Small intestine (tissue), 7 donors: ENCODE measurements at regions not wholly inside any gene's neighbourhood (a gene's known extent, or its start where the extent isn't known, plus 50 kb on each side); places are given as distances from the start of the nearest gene placed in this dataset.

ENCODE experiments used
- DNase-seq, 2 donors: peaks; one replicate each; pipeline versions ENCODE4 v3.0.0 to v3.0.0-alpha.2; 2013
- FAIRE-seq: peaks from 2 replicates; lab custom pipeline; 2012; peaks lifted over from hg19 to GRCh38; lab: Jason Lieb, UNC
- H3K27ac ChIP-seq, 3 donors: one replicate each; pipeline ENCODE4 v1.5.1; 2013; ENCODE audit warnings: low read length in 2 of 3, mild to moderate bottlenecking in 2 of 3, control low read depth in 1 of 3, inconsistent platforms in 1 of 3, low read depth in 1 of 3, moderate library complexity in 1 of 3
- H3K27me3 ChIP-seq, 3 donors: one replicate each; pipeline ENCODE4 v1.6.1; 2013; ENCODE audit warnings: low read length in 3 of 3, inconsistent platforms in 1 of 3; ENCODE audit not compliant: control insufficient read depth in 3 of 3, insufficient read depth in 3 of 3
- H3K36me3 ChIP-seq, 3 donors: one replicate each; pipeline ENCODE4 v1.6.1; 2013; ENCODE audit warnings: low read length in 3 of 3, inconsistent platforms in 1 of 3, low read depth in 1 of 3, mild to moderate bottlenecking in 1 of 3, moderate library complexity in 1 of 3; ENCODE audit not compliant: control insufficient read depth in 3 of 3, insufficient read depth in 2 of 3
- H3K4me1 ChIP-seq, 3 donors: one replicate each; pipeline ENCODE4 v1.6.1; 2013; ENCODE audit warnings: low read length in 2 of 3, inconsistent platforms in 1 of 3, low read depth in 1 of 3, mild to moderate bottlenecking in 1 of 3, moderate library complexity in 1 of 3; ENCODE audit not compliant: control insufficient read depth in 3 of 3, insufficient read depth in 2 of 3
- H3K4me3 ChIP-seq, 3 donors: one replicate each; pipeline ENCODE4 v1.5.1; 2013; ENCODE audit warnings: low read length in 3 of 3, control low read depth in 1 of 3, inconsistent platforms in 1 of 3, low read depth in 1 of 3, mild to moderate bottlenecking in 1 of 3, moderate library complexity in 1 of 3
- H3K9me3 ChIP-seq, 2 donors: one replicate each; pipeline ENCODE4 v1.6.1; 2013; ENCODE audit warnings: low read depth in 1 of 2, low read length in 1 of 2; ENCODE audit not compliant: control insufficient read depth in 2 of 2, insufficient read depth in 1 of 2
- WGBS, 3 donors: extraction: QIAGEN DNeasy Blood & Tissue Kit; methylation state at CpG; one replicate each; pipeline ENCODE4 v1.1.7; 2013; 5-methylcytosine and 5-hydroxymethylcytosine counted together
- donor health status: healthy with polysubstance abuse.
- donor health status: control.
- donor health status: control.
- donor health status: Bipolar disorder and iron deficiency.
- donor health status: healthy.

DNA sequence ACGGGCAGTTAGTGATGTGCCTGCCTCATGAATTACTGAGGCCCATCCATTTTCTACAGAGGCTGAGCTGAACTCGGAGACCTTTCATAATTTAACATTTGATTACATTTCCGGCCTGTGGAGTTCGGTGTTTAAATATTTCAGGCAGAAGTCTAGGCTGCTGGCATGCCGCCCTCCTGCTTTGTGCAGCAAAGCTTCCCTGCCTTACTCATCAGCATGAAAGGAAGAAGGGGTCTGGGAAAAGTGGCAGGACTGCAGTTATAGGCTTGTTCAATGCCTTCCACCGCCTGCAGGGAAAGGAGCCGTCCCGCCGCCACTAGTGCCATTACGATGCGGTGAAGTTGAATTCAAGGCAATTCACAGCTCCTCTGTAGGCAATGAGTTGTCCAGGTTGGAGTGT lies 527.9 kb downstream of the NPHP4 start:
- no peak for FAIRE-seq
- WGBS, 3 donors, result 81 to 91% (median 85%) methylated on average over 11 of the region's 11 CpGs

DNA sequence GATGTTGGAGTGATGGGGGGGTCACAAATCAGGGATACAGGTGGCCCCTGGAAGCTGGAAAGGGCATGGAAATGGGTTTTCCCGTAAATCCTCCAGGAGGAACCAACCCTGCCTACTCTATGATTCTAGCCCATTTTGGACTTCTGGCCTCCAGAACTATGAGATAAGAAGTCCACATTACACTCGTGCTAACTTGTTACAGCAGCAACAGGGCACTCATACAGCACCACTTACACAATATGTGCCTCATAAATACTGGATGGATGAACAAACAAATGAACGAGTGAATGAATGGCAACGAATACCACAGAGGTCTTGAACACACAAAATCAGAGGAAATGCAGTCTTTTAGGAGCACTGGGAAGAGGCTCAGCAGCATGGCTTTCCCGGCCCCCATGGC lies 531.3 kb downstream of the NPHP4 start:
- no peak for DNase-seq
- H3K27me3 ChIP-seq, result peaks cover 0 to 3% (median 0%) of the 10 kb centered on the region in 3 donors
- H3K27ac ChIP-seq, result no peak overlapping the region
- 74 to 90% (median 80%) methylated on average over 5 of the region's 5 CpGs for WGBS, 3 donors
- FAIRE-seq, result no peak
- no peak overlapping the region for H3K4me3 ChIP-seq
- H3K9me3 ChIP-seq, result no peaks in the 10 kb centered on the region
- H3K4me1 ChIP-seq, result no peaks in the 10 kb centered on the region
- H3K36me3 ChIP-seq, result no peaks in the 10 kb centered on the region

More for the DNA sequence above, 527.9 kb downstream of the NPHP4 start:
- Histone ChIP-seq H3K27ac (no peak overlapping the region), H3K4me3 (no peak overlapping the region), H3K36me3 (no peaks in the 10 kb centered on the region), H3K4me1 (no peaks in the 10 kb centered on the region), H3K9me3 (no peaks in the 10 kb centered on the region), H3K27me3 (no peaks in the 10 kb centered on the region)
- no peak for DNase-seq

DNA sequence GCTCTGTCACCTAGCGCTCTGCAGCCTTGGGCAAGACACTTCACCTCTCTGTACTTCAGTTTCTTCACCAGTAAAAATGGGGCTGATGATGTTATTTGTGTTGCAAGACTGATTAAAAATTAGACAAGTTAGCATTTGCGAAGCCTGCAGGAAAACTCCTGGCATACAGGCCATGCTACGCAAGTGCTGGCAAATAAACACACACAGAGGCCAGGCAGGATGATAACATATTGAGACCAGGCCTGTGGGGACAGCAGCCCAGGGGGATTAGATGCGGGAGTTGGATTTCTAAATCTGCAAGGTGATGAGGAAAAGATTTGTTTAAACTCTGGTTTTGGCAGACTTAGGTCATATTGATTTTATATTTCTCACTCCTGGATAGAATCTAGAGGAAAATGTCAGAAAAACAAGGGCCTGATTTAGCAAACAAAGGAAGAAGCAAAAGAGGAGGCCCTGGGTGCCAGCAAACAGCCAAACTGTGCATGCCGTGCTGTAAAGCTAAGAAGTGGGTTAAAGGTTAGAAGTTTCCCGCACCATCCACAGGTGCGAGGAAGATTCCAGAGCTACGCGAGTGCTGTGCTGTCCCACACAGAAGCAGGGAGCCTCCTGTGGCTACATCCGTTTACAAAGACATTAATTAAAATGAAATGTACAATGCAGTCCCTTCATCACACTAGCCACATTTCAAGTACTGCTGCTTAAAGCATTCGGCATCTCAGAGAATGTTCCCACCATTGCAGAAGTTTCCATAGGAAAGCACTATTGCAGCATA lies 532.2 kb downstream of the NPHP4 start:
- Histone ChIP-seq H3K27me3 (peaks cover 0 to 3% (median 0%) of the 10 kb centered on the region in 3 donors), H3K27ac (no peak overlapping the region), H3K9me3 (no peaks in the 10 kb centered on the region), H3K4me3 (no peak overlapping the region), H3K36me3 (no peaks in the 10 kb centered on the region), H3K4me1 (no peaks in the 10 kb centered on the region)
- FAIRE-seq, result no peak
- no peak for DNase-seq
- WGBS, 3 donors, result 71 to 75% (median 74%) methylated on average over 11 of the region's 11 CpGs

DNA sequence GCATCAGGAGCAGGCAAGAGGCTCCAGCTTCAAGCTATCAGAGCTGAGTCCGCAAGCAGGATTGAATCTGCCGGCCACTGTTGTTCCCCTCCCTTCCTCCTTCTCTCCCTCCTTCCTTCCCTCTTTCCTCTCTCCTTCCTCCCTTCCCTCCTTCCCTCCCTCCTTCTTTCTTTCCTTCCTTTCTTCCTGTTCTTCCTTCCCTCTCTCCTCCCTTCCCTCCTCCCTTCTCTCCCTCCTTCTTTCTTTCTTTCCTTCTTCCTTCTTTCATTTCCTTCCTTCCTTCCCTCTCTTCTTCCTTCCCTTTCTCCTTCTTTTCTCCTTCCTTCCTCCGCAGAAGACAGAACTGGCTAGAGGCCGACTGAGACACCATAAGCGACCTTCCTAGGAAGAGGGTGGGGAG lies 534.0 kb downstream of the NPHP4 start:
- 75 to 77% (median 76%) methylated on average over 5 of the region's 5 CpGs for WGBS, 3 donors
- Histone ChIP-seq H3K36me3 (no peaks in the 10 kb centered on the region), H3K4me3 (no peak overlapping the region), H3K27ac (no peak overlapping the region), H3K4me1 (no peaks in the 10 kb centered on the region), H3K27me3 (peaks cover 0 to 3% (median 0%) of the 10 kb centered on the region in 3 donors), H3K9me3 (no peaks in the 10 kb centered on the region)
- DNase-seq (no peak), FAIRE-seq (no peak)

DNA sequence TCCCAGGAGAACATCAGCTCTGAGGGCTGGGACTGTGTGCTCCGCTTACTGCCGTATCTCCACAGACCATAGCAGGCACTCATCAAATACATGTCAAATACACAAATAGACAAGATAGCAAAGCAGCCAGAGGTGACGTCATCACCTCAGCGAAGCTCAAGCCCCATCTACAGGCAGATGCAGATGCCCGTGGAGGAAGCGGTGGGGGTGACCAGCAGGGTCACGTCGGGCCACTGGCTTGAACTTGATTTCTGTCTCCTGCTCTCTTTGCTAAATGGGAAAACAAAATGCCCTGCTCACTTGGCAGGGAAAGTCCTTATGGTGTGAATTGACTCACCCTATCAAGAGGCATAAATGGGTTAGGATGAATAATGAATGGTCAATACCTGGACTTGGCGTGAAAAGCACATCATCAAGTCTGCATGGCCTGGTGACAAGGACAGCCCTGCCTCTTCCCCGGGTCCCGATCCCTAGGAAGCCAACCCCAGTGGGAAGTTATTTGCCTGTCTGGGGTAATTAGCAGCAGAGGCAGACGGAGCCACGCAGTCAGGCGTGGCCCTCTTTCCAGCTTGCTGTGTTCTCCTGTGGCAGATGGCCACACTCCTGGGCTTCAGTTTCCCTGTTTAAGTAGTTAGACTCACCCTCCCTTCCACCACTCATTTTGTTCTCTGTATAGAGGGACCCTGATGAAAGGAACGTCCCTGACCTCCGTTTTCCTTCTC lies 536.0 kb downstream of the NPHP4 start:
- H3K4me3 ChIP-seq, result no peak overlapping the region
- H3K4me1 ChIP-seq, result no peaks in the 10 kb centered on the region
- H3K27me3 ChIP-seq, result peaks cover 0 to 3% (median 0%) of the 10 kb centered on the region in 3 donors
- DNase-seq (no peak), FAIRE-seq (no peak)
- H3K9me3 ChIP-seq, result no peaks in the 10 kb centered on the region
- WGBS, 3 donors, result 30 to 50% (median 45%) methylated on average over 16 of the region's 16 CpGs
- no peak overlapping the region for H3K27ac ChIP-seq
- no peaks in the 10 kb centered on the region for H3K36me3 ChIP-seq

DNA sequence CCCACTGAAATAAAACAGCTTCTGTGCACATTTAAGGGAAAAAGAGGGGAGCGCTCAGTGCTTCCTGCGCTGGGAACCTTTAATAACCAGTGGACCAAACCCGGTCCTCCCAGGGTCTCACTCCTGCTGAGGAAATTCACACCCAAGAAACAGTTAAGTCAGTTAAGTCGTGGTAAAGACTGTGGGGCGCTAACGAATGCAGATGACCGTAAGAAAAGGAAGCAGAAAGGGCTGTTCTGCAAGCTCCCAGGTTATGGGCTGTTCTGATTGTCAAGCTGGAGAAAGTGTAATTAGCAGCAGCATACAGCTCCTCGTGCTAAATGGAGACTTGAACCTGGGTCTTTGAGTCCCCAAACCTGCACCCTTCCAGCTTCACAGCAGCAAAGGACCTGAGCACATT lies 536.6 kb downstream of the NPHP4 start:
- Histone ChIP-seq H3K36me3 (no peaks in the 10 kb centered on the region), H3K4me3 (no peak overlapping the region), H3K27me3 (peaks cover 0 to 3% (median 0%) of the 10 kb centered on the region in 3 donors), H3K9me3 (no peaks in the 10 kb centered on the region), H3K27ac (no peak overlapping the region), H3K4me1 (no peaks in the 10 kb centered on the region)
- no peak for FAIRE-seq
- WGBS, 3 donors, result 32 to 42% (median 37%) methylated on average over 8 of the region's 8 CpGs
- no peak for DNase-seq

DNA sequence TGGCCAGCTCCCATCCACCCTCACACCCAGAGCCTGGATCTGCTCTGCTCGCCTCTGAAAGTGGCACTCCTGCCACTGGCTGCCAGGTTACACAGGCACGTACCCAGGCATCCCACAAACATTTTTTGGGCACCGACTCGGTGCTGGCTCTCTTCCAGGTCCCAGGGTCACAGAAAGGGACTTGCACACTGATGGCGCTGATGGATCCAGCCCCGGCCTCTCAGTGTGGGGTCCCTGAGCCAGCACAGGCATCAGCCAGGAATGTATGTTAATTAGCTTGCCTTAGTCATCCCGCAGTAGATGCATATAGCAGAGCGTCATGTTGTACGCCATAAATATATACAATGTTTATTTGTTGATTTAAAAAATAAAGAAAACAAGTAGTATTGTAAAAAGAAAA lies 537.2 kb downstream of the NPHP4 start:
- no peaks in the 10 kb centered on the region for H3K4me1 ChIP-seq
- H3K9me3 ChIP-seq, result no peaks in the 10 kb centered on the region
- H3K4me3 ChIP-seq, result no peak overlapping the region
- no peak for FAIRE-seq
- WGBS, 3 donors, result 49 to 62% (median 60%) methylated on average over 9 of the region's 9 CpGs
- H3K36me3 ChIP-seq, result no peaks in the 10 kb centered on the region
- H3K27ac ChIP-seq, result no peak overlapping the region
- H3K27me3 ChIP-seq, result peaks cover 0 to 3% (median 0%) of the 10 kb centered on the region in 3 donors
- no peak for DNase-seq

DNA sequence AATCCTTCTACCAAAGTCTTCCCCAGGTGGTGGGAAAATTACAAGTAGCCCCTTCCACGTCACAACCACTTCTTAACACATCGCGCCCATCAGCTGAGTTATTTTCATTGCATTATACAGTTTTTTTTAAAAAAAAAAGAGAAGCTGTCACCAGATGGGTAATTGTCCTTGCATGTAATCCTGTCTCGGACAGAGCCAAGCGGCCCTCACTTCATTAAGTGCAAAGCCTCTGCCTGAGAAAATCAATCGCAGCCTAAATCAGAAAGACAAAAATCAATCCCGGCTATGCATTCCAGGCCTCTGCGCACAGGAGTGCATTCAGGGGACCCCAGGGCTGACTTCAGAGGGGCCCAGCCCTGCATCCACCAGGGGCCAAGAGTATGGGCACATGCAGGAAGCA lies 538.9 kb downstream of the NPHP4 start:
- DNase-seq (no peak), FAIRE-seq (no peak)
- H3K9me3 ChIP-seq, result no peaks in the 10 kb centered on the region
- peaks cover 0 to 3% (median 0%) of the 10 kb centered on the region in 3 donors for H3K27me3 ChIP-seq
- H3K27ac ChIP-seq, result no peak overlapping the region
- no peak overlapping the region for H3K4me3 ChIP-seq
- WGBS, 3 donors, result 70 to 84% (median 81%) methylated on average over 8 of the region's 8 CpGs
- H3K4me1 ChIP-seq, result no peaks in the 10 kb centered on the region
- H3K36me3 ChIP-seq, result no peaks in the 10 kb centered on the region
